IMR-90 (cell line): ENCODE measurements at regions not wholly inside any gene's neighbourhood (a gene's known extent, or its start where the extent isn't known, plus 50 kb on each side); places are given as distances from the start of the nearest gene placed in this dataset.
A peak's percentile ranks its signal among the peaks of the same experiment; 100 is the strongest.

Experiments
- ATAC-seq: fragments of 200-7000 bp; cut with Tn5 transposase; 2 replicates; pipeline ENCODE4 v1.9.1; 2020; ENCODE audit warnings: low read depth, mild to moderate bottlenecking, moderate library complexity
- BruUV-seq: library from RNA; stranded (reverse); fragments of 400-500 nt; replicated peaks from 2 replicates; lab custom pipeline; 2021; lab: Mats Ljungman, UMichigan
- CTCF ChIA-PET: fragments of 300-600 bp; formaldehyde crosslinking; extraction: SDS; loops from one replicate; lab custom pipeline; 2021; ENCODE audit warnings: antibody characterized with exemption; lab: Yijun Ruan, JAX
- POLR2A ChIA-PET: fragments of 300-600 bp; sonication (Branson Sonifier 250); formaldehyde crosslinking; loops from one replicate; lab custom pipeline; 2022; ENCODE audit warnings: antibody characterized with exemption; ENCODE audit not compliant: unreplicated experiment; lab: Charles Lee
- DNase-seq: peaks from one replicate; pipeline ENCODE4 v3.0.0; 2013
- H2AFZ ChIP-seq: replicated peaks from 2 replicates; pipeline ENCODE3; 2013; ENCODE audit warnings: low read length, mild to moderate bottlenecking; ENCODE audit not compliant: poor library complexity
- H2AK5ac ChIP-seq: 2 replicates; pipeline ENCODE4 v1.6.1; 2013; ENCODE audit warnings: low read depth, low read length, inconsistent platforms
- H2AK9ac ChIP-seq: replicated peaks from 2 replicates; pipeline ENCODE3; 2013; ENCODE audit warnings: mild to moderate bottlenecking, low read depth, low read length, moderate library complexity; ENCODE audit not compliant: poor library complexity
- H2BK120ac ChIP-seq: 2 replicates; pipeline ENCODE4 v1.6.1; 2013; ENCODE audit warnings: low read depth, low read length, inconsistent platforms
- H2BK15ac ChIP-seq: 3 replicates; pipeline ENCODE4 v1.6.1; 2013; ENCODE audit warnings: low read depth, low read length, inconsistent platforms
- H2BK20ac ChIP-seq: 2 replicates; pipeline ENCODE4 v1.6.1; 2013; ENCODE audit warnings: low read depth, mild to moderate bottlenecking, inconsistent platforms, low read length, moderate library complexity
- H2BK5ac ChIP-seq: 2 replicates; pipeline ENCODE4 v1.6.1; 2013; ENCODE audit warnings: mild to moderate bottlenecking, low read depth, low read length, inconsistent platforms; ENCODE audit not compliant: poor library complexity, severe bottlenecking
- H3K14ac ChIP-seq: replicated peaks from 2 replicates; pipeline ENCODE4 v1.6.1; 2013; ENCODE audit warnings: low read depth, low read length, inconsistent platforms
- H3K18ac ChIP-seq: 2 replicates; pipeline ENCODE4 v1.6.1; 2013; ENCODE audit warnings: low read depth, low read length, control low read depth
- H3K23ac ChIP-seq: 2 replicates; pipeline ENCODE4 v1.6.1; 2013; ENCODE audit warnings: low read depth, low read length, inconsistent platforms
- H3K27ac ChIP-seq: 2 replicates; pipeline ENCODE4 v1.5.1; 2013; ENCODE audit warnings: mild to moderate bottlenecking, control low read depth, low read length; ENCODE audit not compliant: insufficient read depth
- H3K27me3 ChIP-seq: 2 replicates; pipeline ENCODE4 v1.6.1; 2013; ENCODE audit warnings: low read length; ENCODE audit not compliant: control insufficient read depth, insufficient read depth
- H3K36me3 ChIP-seq: 2 replicates; pipeline ENCODE4 v1.6.1; 2013; ENCODE audit warnings: low read length, mixed read lengths; ENCODE audit not compliant: control insufficient read depth, insufficient read depth
- H3K4ac ChIP-seq: 2 replicates; pipeline ENCODE4 v1.6.1; 2013; ENCODE audit warnings: low read depth, low read length, inconsistent platforms
- H3K4me1 ChIP-seq: 2 replicates; pipeline ENCODE4 v1.6.1; 2013; ENCODE audit warnings: low read length, mixed read lengths; ENCODE audit not compliant: control insufficient read depth, insufficient read depth
- H3K4me2 ChIP-seq: 2 replicates; pipeline ENCODE4 v1.6.1; 2013; ENCODE audit warnings: low read depth, mild to moderate bottlenecking, control low read depth, low read length, moderate library complexity
- H3K4me3 ChIP-seq: 2 replicates; pipeline ENCODE4 v1.5.1; 2013; ENCODE audit warnings: low read depth, mild to moderate bottlenecking, control low read depth, low read length, moderate library complexity; ENCODE audit not compliant: insufficient read depth
- H3K56ac ChIP-seq: 2 replicates; pipeline ENCODE4 v1.6.1; 2013; ENCODE audit warnings: low read length, inconsistent platforms; ENCODE audit not compliant: insufficient read depth; ENCODE audit errors: extremely low read depth
- H3K79me1 ChIP-seq, 2 experiments: 2 replicates each; pipeline ENCODE4 v1.6.1; 2013; ENCODE audit warnings: low read length in 2 of 2, inconsistent platforms in 1 of 2, low read depth in 1 of 2
- H3K9ac ChIP-seq: 2 replicates; pipeline ENCODE4 v1.6.1; 2013; ENCODE audit warnings: low read depth, low read length, control low read depth
- H3K9me1 ChIP-seq: 2 replicates; pipeline ENCODE4 v1.6.1; 2013; ENCODE audit warnings: low read length, inconsistent platforms; ENCODE audit not compliant: insufficient read depth
- H3K9me3 ChIP-seq: 2 replicates; pipeline ENCODE4 v1.6.1; 2013; ENCODE audit warnings: low read length; ENCODE audit not compliant: control insufficient read depth, insufficient read depth
- H4K20me1 ChIP-seq: 2 replicates; pipeline ENCODE4 v1.6.1; 2013; ENCODE audit warnings: low read length, inconsistent platforms; ENCODE audit not compliant: insufficient read depth
- H4K5ac ChIP-seq: 2 replicates; pipeline ENCODE4 v1.6.1; 2013; ENCODE audit warnings: mild to moderate bottlenecking, low read depth, low read length, control low read depth
- H4K8ac ChIP-seq, 2 experiments: 2 replicates each; pipeline ENCODE4 v1.6.1; 2013; ENCODE audit warnings: low read depth in 2 of 2, low read length in 2 of 2, control low read depth in 1 of 2, inconsistent platforms in 1 of 2
- H4K91ac ChIP-seq: 2 replicates; pipeline ENCODE4 v1.6.1; 2013; ENCODE audit warnings: low read depth, low read length, inconsistent platforms; ENCODE audit not compliant: insufficient read depth
- MXI1 ChIP-seq: IDR thresholded peaks from 2 replicates; pipeline ENCODE4 v1.6.1; 2012; ENCODE audit warnings: low read depth, mild to moderate bottlenecking, low read length, moderate library complexity, borderline replicate concordance
- POLR2A ChIP-seq: IDR thresholded peaks from 2 replicates; pipeline ENCODE4 v1.6.1; 2012; ENCODE audit warnings: mild to moderate bottlenecking, low read depth, low read length
- RCOR1 ChIP-seq: IDR thresholded peaks from 2 replicates; pipeline ENCODE4 v1.6.1; 2012; ENCODE audit warnings: mild to moderate bottlenecking, low read length, improper control_type of control experiment; ENCODE audit not compliant: insufficient replicate concordance
- RFX5 ChIP-seq: IDR thresholded peaks from 2 replicates; pipeline ENCODE4 v1.8.0; 2012; ENCODE audit warnings: low read depth, mild to moderate bottlenecking, low read length, moderate library complexity
- SMC3 ChIP-seq: fragments of 150-350 bp; IDR thresholded peaks from 2 replicates; pipeline ENCODE4 v1.6.1; 2016; ENCODE audit warnings: low read depth, mild to moderate bottlenecking, antibody characterized with exemption, low read length, moderate library complexity
- WGBS, 2 experiments: methylation state at CpG; one replicate each; pipeline versions ENCODE4 v1.1.5 to v1.1.7; 2013; ENCODE audit warnings: missing lambda C conversion rate in 2 of 2; ENCODE audit not compliant: insufficient read length in 1 of 2; ENCODE audit errors: extremely low coverage in 2 of 2; 5-methylcytosine and 5-hydroxymethylcytosine counted together
- dilution Hi-C: fragments of 300-500 bp; cut with HindIII; formaldehyde crosslinking; loops from one replicate; pipeline ENCODE4 v1.14.3; 2018; ENCODE audit warnings: low sequenced_read_pairs; ENCODE audit not compliant: unreplicated experiment
- in situ Hi-C: fragments of 300-500 bp; cut with MboI; formaldehyde crosslinking; loops from 3 replicates; pipeline ENCODE4 v1.14.3; 2019; ENCODE audit warnings: low sequenced_read_pairs, inconsistent platforms, mixed read lengths
- intact Hi-C: fragments of 100-400 bp; cut with micrococcal nuclease; formaldehyde crosslinking; loops from 2 replicates; pipeline ENCODE4 v1.10.0; 2022
- TF ChIP-seq, protein P1 (sequence below): conservative IDR thresholded peaks from 2 replicates; pipeline ENCODE4 v1.5.1; 2012; ENCODE audit warnings: mild to moderate bottlenecking, low read depth, low read length, improper control_type of control experiment

GRCh38 chr5:167763772-167764171, 527.7 kb upstream of the WWC1 start:
- Histone ChIP-seq H3K27ac (no peak overlapping the region), H3K23ac (no peak overlapping the region), H2AK9ac (no peak overlapping the region), H3K4me3 (no peak overlapping the region), H2BK20ac (no peak overlapping the region), H2AFZ (no peak overlapping the region), H2AK5ac (no peak overlapping the region), H3K56ac (no peak overlapping the region), H4K20me1 (no peaks in the 10 kb centered on the region), H3K27me3 (no peaks in the 10 kb centered on the region; the same call in 1 of the 2 replicates), H2BK15ac (no peak overlapping the region), H4K91ac (no peak overlapping the region), H3K79me1 (no peaks in the 10 kb centered on the region), H3K4me1 (no peaks in the 10 kb centered on the region), H4K5ac (no peak overlapping the region), H4K8ac (no peak overlapping the region), H3K9me1 (no peaks in the 10 kb centered on the region), H3K18ac (no peak overlapping the region), H3K4ac (no peak overlapping the region), H2BK120ac (no peak overlapping the region), H3K9me3 (no peaks in the 10 kb centered on the region), H3K36me3 (no peaks in the 10 kb centered on the region), H3K4me2 (no peak overlapping the region), H3K14ac (no peak overlapping the region), H3K9ac (no peak overlapping the region), H2BK5ac (no peak overlapping the region)
- dilution Hi-C loops (no loop called here), in situ Hi-C loops (no loop called here), intact Hi-C loops (no loop called here)
- POLR2A ChIA-PET = no interaction called here
- DNase-seq (peak; percentile 38), ATAC-seq (no peak)
- CTCF ChIA-PET = interaction anchor here (1.0 kb wide), 1 partner anchor 203 kb away, joined by 5 read pairs; no protein-coding TSS in a partner anchor
- WGBS, 2 experiments = no CpG with 5 or more reads among the region's 4 CpGs
- TF ChIP-seq SMC3 (no peak), RFX5 (no peak), POLR2A (no peak), RCOR1 (no peak), MXI1 (no peak)
- TF ChIP-seq, protein P1, sequence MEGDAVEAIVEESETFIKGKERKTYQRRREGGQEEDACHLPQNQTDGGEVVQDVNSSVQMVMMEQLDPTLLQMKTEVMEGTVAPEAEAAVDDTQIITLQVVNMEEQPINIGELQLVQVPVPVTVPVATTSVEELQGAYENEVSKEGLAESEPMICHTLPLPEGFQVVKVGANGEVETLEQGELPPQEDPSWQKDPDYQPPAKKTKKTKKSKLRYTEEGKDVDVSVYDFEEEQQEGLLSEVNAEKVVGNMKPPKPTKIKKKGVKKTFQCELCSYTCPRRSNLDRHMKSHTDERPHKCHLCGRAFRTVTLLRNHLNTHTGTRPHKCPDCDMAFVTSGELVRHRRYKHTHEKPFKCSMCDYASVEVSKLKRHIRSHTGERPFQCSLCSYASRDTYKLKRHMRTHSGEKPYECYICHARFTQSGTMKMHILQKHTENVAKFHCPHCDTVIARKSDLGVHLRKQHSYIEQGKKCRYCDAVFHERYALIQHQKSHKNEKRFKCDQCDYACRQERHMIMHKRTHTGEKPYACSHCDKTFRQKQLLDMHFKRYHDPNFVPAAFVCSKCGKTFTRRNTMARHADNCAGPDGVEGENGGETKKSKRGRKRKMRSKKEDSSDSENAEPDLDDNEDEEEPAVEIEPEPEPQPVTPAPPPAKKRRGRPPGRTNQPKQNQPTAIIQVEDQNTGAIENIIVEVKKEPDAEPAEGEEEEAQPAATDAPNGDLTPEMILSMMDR = no peak
- BruUV-seq = no TSS peak
